SK-N-SH (cell line): ENCODE measurements at regions not wholly inside any gene's neighbourhood (a gene's known extent, or its start where the extent isn't known, plus 50 kb on each side); places are given as distances from the start of the nearest gene placed in this dataset.
A peak's percentile ranks its signal among the peaks of the same experiment; 100 is the strongest.

ENCODE experiments used
- CTCF ChIA-PET: fragments of 300-600, 350-600 bp; formaldehyde crosslinking; extraction: SDS; loops from one replicate; lab custom pipeline; 2021; lab: Yijun Ruan, JAX
- POLR2A ChIA-PET: fragments of 350-600 bp; sonication (Branson Sonifier 250); formaldehyde crosslinking; extraction: SDS; loops from one replicate; lab custom pipeline; 2020; ENCODE audit warnings: antibody characterized with exemption, inconsistent platforms; lab: Yijun Ruan, JAX
- DNase-seq: peaks from one replicate; pipeline ENCODE4 v3.0.0; 2012
- H2AFZ ChIP-seq: fragments of 200-600 bp; sonication (generic); 2 replicates; pipeline ENCODE4 v1.8.1; 2016; ENCODE audit warnings: antibody characterized with exemption, mild to moderate bottlenecking, low read depth
- H3F3A ChIP-seq: fragments of 200-600 bp; sonication (generic); replicated peaks from 2 replicates; pipeline ENCODE3; 2016; ENCODE audit warnings: antibody characterized with exemption, mild to moderate bottlenecking; ENCODE audit not compliant: insufficient read depth
- H3K27ac ChIP-seq, 2 experiments: fragments of 200-500 bp in 1 of 2; fragments of 200-600 bp in 1 of 2; sonication (Bioruptor generic) in 1 of 2; sonication (generic), shearing (Covaris generic) in 1 of 2; 2 replicates each; pipeline versions ENCODE4 v1.5.1 to v1.6.1; 2014 to 2016; ENCODE audit warnings: low read depth in 2 of 2, inconsistent platforms in 1 of 2, low read length in 1 of 2, mild to moderate bottlenecking in 1 of 2, mixed read lengths in 1 of 2
- H3K27me3 ChIP-seq: fragments of 200-600 bp; sonication (generic), shearing (Covaris generic); 2 replicates; pipeline ENCODE4 v1.6.1; 2016; ENCODE audit warnings: mixed run types; ENCODE audit not compliant: insufficient read depth
- H3K36me3 ChIP-seq, 2 experiments: fragments of 200-500 bp in 1 of 2; fragments of 200-600 bp in 1 of 2; sonication (Bioruptor generic) in 1 of 2; sonication (generic) in 1 of 2; replicated peaks in 1 of 2; 2 replicates each; pipeline versions ENCODE3 to v1.5.1; 2014 to 2016; ENCODE audit warnings: low read length in 1 of 2, mild to moderate bottlenecking in 1 of 2; ENCODE audit not compliant: insufficient read depth in 2 of 2, control insufficient read depth in 1 of 2
- H3K4me1 ChIP-seq, 2 experiments: fragments of 200-500 bp in 1 of 2; fragments of 200-600 bp in 1 of 2; sonication (Bioruptor generic) in 1 of 2; sonication (generic), shearing (Covaris generic) in 1 of 2; 2 replicates each; pipeline versions ENCODE4 v1.5.1 to v1.6.1; 2014 to 2016; ENCODE audit warnings: low read depth in 1 of 2, low read length in 1 of 2, mixed run types in 1 of 2; ENCODE audit not compliant: insufficient read depth in 2 of 2, control insufficient read depth in 1 of 2
- H3K4me2 ChIP-seq: fragments of 200-600 bp; sonication (generic), shearing (Covaris generic); 2 replicates; pipeline ENCODE4 v1.6.1; 2017; ENCODE audit warnings: mixed run types
- H3K4me3 ChIP-seq, 2 experiments: fragments of 200-500 bp in 1 of 2; fragments of 200-600 bp in 1 of 2; sonication (Bioruptor generic) in 1 of 2; sonication (generic), shearing (Covaris generic) in 1 of 2; 2 replicates each; pipeline versions ENCODE4 v1.5.1 to v1.8.1; 2014 to 2016; ENCODE audit warnings: low read depth in 2 of 2, inconsistent platforms in 1 of 2, low read length in 1 of 2, mild to moderate bottlenecking in 1 of 2, mixed read lengths in 1 of 2, moderate library complexity in 1 of 2
- H3K79me2 ChIP-seq: fragments of 200-600 bp; sonication (generic); 2 replicates; pipeline ENCODE4 v1.8.1; 2017; ENCODE audit warnings: mild to moderate bottlenecking; ENCODE audit not compliant: insufficient read depth
- H3K9ac ChIP-seq: fragments of 200-600 bp; sonication (generic); 2 replicates; pipeline ENCODE4 v1.6.1; 2017; ENCODE audit warnings: mixed run types
- H3K9me2 ChIP-seq: fragments of 200-600 bp; sonication (generic); 2 replicates; pipeline ENCODE4 v1.6.1; 2017; ENCODE audit warnings: mixed run types
- H3K9me3 ChIP-seq: fragments of 200-600 bp; sonication (generic); 2 replicates; pipeline ENCODE4 v1.6.1; 2017; ENCODE audit warnings: mixed run types, mild to moderate bottlenecking, moderate library complexity
- H4K20me1 ChIP-seq: fragments of 200-600 bp; sonication (generic); 2 replicates; pipeline ENCODE4 v1.6.1; 2017; ENCODE audit warnings: mild to moderate bottlenecking, mixed run types; ENCODE audit not compliant: insufficient read depth
- EP300 ChIP-seq, 2 experiments: IDR thresholded peaks; 2 replicates each; pipeline versions ENCODE4 v1.4.0 to v1.6.1; 2012; ENCODE audit warnings: borderline replicate concordance in 1 of 2, low read depth in 1 of 2, low read length in 1 of 2
- EZH2phosphoT487 ChIP-seq: fragments of 200-600 bp; sonication (generic); IDR thresholded peaks from 2 replicates; pipeline ENCODE4 v1.6.1; 2017; ENCODE audit warnings: low read depth, mixed run types, mild to moderate bottlenecking, antibody characterized with exemption, moderate library complexity, borderline replicate concordance
- FOXM1 ChIP-seq: IDR thresholded peaks from 2 replicates; pipeline ENCODE4 v1.4.0; 2012; ENCODE audit warnings: low read depth, mild to moderate bottlenecking
- NRF1 ChIP-seq: IDR thresholded peaks from 2 replicates; pipeline ENCODE4 v1.6.1; 2012; ENCODE audit warnings: low read depth, mild to moderate bottlenecking, low read length
- PBX3 ChIP-seq: IDR thresholded peaks from 2 replicates; pipeline ENCODE4; 2012
- RCOR1 ChIP-seq: fragments of 150-350 bp; IDR thresholded peaks from 2 replicates; pipeline ENCODE4 v1.6.1; 2017; ENCODE audit warnings: antibody characterized with exemption, low read length
- RFX5 ChIP-seq: IDR thresholded peaks from 2 replicates; pipeline ENCODE4 v1.6.1; 2012; ENCODE audit warnings: mild to moderate bottlenecking, improper control_type of control experiment, low read length
- RXRA ChIP-seq: IDR thresholded peaks from 2 replicates; pipeline ENCODE4 v1.4.0; 2012; ENCODE audit warnings: low read depth, mild to moderate bottlenecking, borderline replicate concordance
- TCF12 ChIP-seq: IDR thresholded peaks from 2 replicates; pipeline ENCODE4 v1.4.0; 2012
- USF1 ChIP-seq: IDR thresholded peaks from 2 replicates; pipeline ENCODE4 v1.4.0; 2012; ENCODE audit warnings: low read depth, borderline replicate concordance
- WGBS: methylation state at CpG from one replicate; pipeline ENCODE4 v1.1.6; 2017; ENCODE audit warnings: low lambda C conversion rate; 5-methylcytosine and 5-hydroxymethylcytosine counted together
- TF ChIP-seq, protein P1 (sequence below): fragments of 150-350 bp; IDR thresholded peaks from 2 replicates; pipeline ENCODE4 v1.6.1; 2016; ENCODE audit warnings: mild to moderate bottlenecking, low read depth, low read length

DNA sequence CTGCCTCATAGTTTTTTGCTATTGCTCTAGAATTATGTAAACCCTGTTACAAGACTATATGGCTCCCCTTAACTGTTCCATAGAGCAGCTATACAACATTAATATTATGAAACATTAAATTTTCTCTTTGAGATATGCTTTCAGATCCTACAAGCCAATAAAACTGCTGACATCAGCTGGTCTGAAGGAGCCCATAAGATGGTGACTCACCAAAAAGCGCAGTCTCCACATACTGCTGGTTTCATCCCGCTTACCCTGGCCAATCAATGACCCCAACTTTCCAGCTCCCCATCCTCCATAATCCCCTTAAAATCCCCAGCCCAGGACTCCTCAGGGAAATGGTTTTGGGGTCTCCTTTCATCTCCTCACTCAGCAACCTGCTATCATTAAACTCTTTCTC is 172.7 kb downstream of the NSG2 start:
- 67% methylated on average over 2 of the region's 2 CpGs for WGBS
- Histone ChIP-seq H3K4me3 (no peak overlapping the region), H2AFZ (no peak overlapping the region), H3K9me3 (no peaks in the 10 kb centered on the region), H3K27ac (no peak overlapping the region), H4K20me1 (no peaks in the 10 kb centered on the region), H3K4me2 (no peak overlapping the region), H3K4me1 (peaks cover 0 to 32% of the 10 kb centered on the region in 2 experiments; a peak in 2 of 4 replicates), H3K36me3 (no peaks in the 10 kb centered on the region), H3F3A (no peaks in the 10 kb centered on the region), H3K79me2 (no peaks in the 10 kb centered on the region), H3K27me3 (no peaks in the 10 kb centered on the region), H3K9ac (no peak overlapping the region), H3K9me2 (no peaks in the 10 kb centered on the region)
- ChIA-PET POLR2A (no interaction called here), CTCF (interaction anchor here (1.1 to 1.4 kb wide), 2 partner anchors 52 to 94 kb away, joined by 3 to 7 read pairs; no protein-coding TSS in a partner anchor)
- DNase-seq: no peak
- TF ChIP-seq EZH2phosphoT487 (no peak), EP300 (IDR thresholded peaks at IDR 0.05; ENCODE audit: borderline replicate concordance in 1 of 2, low read depth in 1 of 2, low read length in 1 of 2) (no peak), RCOR1 (no peak), RFX5 (no peak), RXRA (no peak), FOXM1 (no peak)
- TF ChIP-seq, protein P1, sequence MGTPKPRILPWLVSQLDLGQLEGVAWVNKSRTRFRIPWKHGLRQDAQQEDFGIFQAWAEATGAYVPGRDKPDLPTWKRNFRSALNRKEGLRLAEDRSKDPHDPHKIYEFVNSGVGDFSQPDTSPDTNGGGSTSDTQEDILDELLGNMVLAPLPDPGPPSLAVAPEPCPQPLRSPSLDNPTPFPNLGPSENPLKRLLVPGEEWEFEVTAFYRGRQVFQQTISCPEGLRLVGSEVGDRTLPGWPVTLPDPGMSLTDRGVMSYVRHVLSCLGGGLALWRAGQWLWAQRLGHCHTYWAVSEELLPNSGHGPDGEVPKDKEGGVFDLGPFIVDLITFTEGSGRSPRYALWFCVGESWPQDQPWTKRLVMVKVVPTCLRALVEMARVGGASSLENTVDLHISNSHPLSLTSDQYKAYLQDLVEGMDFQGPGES: no peak

DNA sequence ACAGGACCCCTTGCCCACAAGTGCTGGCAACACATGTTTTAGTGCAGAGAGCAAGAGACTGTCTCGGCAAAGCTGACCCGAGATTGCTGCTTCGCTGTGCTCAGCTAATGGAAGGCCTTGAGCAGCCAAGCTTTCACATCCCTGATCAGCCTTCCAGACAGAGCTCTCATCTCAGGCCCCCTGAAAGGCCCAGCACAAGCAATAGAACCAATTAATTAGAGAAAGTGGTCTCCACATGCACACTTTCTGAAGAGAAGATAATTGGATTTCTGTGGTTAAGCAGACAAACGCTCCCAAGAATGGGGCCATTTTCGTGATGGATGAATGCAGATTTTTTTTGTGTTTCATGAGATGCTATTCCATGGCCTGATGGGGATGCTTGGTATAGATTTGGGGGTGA is 174.9 kb downstream of the NSG2 start:
- Histone ChIP-seq H3K9me2 (no peaks in the 10 kb centered on the region), H3K4me2 (no peak overlapping the region), H3F3A (no peaks in the 10 kb centered on the region), H3K27me3 (no peaks in the 10 kb centered on the region), H3K4me1 (peaks cover 0 to 43% of the 10 kb centered on the region in 2 experiments; a peak in 2 of 4 replicates), H3K4me3 (no peak overlapping the region), H4K20me1 (no peaks in the 10 kb centered on the region), H3K27ac (peak overlapping the region in 1 of 2 experiments; percentile 96; a peak in 2 of 4 replicates), H3K79me2 (no peaks in the 10 kb centered on the region), H3K36me3 (no peaks in the 10 kb centered on the region), H2AFZ (no peak overlapping the region), H3K9me3 (no peaks in the 10 kb centered on the region), H3K9ac (no peak overlapping the region)
- CTCF ChIA-PET: interaction anchor here (1.2 kb wide), 2 partner anchors 16 to 173 kb away, joined by 3 read pairs; no protein-coding TSS in a partner anchor
- WGBS: 47% methylated on average over 5 of the region's 5 CpGs
- TF ChIP-seq NRF1: no peak
- TF ChIP-seq TCF12: no peak
- TF ChIP-seq USF1: no peak
- TF ChIP-seq PBX3: no peak
- POLR2A ChIA-PET: no interaction called here
- no peak for DNase-seq
